Neural progenitor cell (in vitro differentiated cells): ENCODE measurements at regions not wholly inside any gene's neighbourhood (a gene's known extent, or its start where the extent isn't known, plus 50 kb on each side); places are given as distances from the start of the nearest gene placed in this dataset.
"Not testable (repeated sequence)": the region's sequence is repeated elsewhere in the genome, so short reads cannot be mapped to it uniquely, and the experiment has no call there.

Experiments used
- DNase-seq: peaks from one replicate; pipeline ENCODE4 v3.0.0-alpha.2; 2016; ENCODE audit warnings: low spot score
- H2AFZ ChIP-seq: fragments of 200-600 bp; sonication (generic); replicated peaks from 2 replicates; pipeline ENCODE4 v1.6.1; 2016; ENCODE audit warnings: antibody characterized with exemption
- H3F3A ChIP-seq: fragments of 200-600 bp; sonication (generic); 2 replicates; pipeline ENCODE4 v1.6.1; 2016; ENCODE audit warnings: antibody characterized with exemption, low read depth
- H3K27ac ChIP-seq: fragments of 200-600 bp; sonication (generic); 2 replicates; pipeline ENCODE4 v1.5.1; 2016; ENCODE audit warnings: mild to moderate bottlenecking
- H3K27me3 ChIP-seq: fragments of 200-600 bp; sonication (generic); 2 replicates; pipeline ENCODE4 v1.6.1; 2016; ENCODE audit warnings: mild to moderate bottlenecking, moderate library complexity
- H3K36me3 ChIP-seq: fragments of 200-600 bp; sonication (generic); 2 replicates; pipeline ENCODE4 v1.5.1; 2016
- H3K4me1 ChIP-seq: fragments of 200-600 bp; sonication (generic); 2 replicates; pipeline ENCODE4 v1.6.1; 2016; ENCODE audit warnings: mixed run types
- H3K4me2 ChIP-seq: fragments of 200-600 bp; sonication (generic); 2 replicates; pipeline ENCODE4 v1.6.1; 2016
- H3K4me3 ChIP-seq: fragments of 200-600 bp; sonication (generic); 2 replicates; pipeline ENCODE4 v1.5.1; 2016
- H3K79me2 ChIP-seq: fragments of 200-600 bp; sonication (generic); 2 replicates; pipeline ENCODE4 v1.6.1; 2016; ENCODE audit warnings: low read depth
- H3K9ac ChIP-seq: fragments of 200-600 bp; sonication (generic); 2 replicates; pipeline ENCODE4 v1.6.1; 2016
- H3K9me3 ChIP-seq: fragments of 200-600 bp; sonication (generic); 2 replicates; pipeline ENCODE4 v1.5.1; 2016; ENCODE audit warnings: low read depth
- H4K20me1 ChIP-seq: fragments of 200-600 bp; sonication (generic); 2 replicates; pipeline ENCODE4 v1.6.1; 2016; ENCODE audit warnings: low read depth
- H3K27ac Mint-ChIP-seq: 3 replicates; pipeline ENCODE4 v1.8.0; 2021; ENCODE audit warnings: mixed read lengths
- H3K27me3 Mint-ChIP-seq: 2 replicates; pipeline ENCODE4 v1.8.0; 2022; ENCODE audit warnings: low read depth, mild to moderate bottlenecking, inconsistent platforms, moderate library complexity, mixed read lengths; ENCODE audit not compliant: insufficient read depth
- H3K36me3 Mint-ChIP-seq: 3 replicates; pipeline ENCODE4 v1.8.0; 2021; ENCODE audit warnings: mixed read lengths
- H3K4me1 Mint-ChIP-seq: 3 replicates; pipeline ENCODE4 v1.8.0; 2021; ENCODE audit warnings: mixed read lengths
- H3K4me3 Mint-ChIP-seq: 3 replicates; pipeline ENCODE4 v1.8.0; 2021; ENCODE audit warnings: mild to moderate bottlenecking, moderate library complexity, mixed read lengths
- H3K9me3 Mint-ChIP-seq: 3 replicates; pipeline ENCODE4 v1.8.0; 2020; ENCODE audit warnings: mixed read lengths
- CTCF ChIP-seq: fragments of 200-600 bp; sonication (generic); IDR thresholded peaks from 2 replicates; pipeline ENCODE4 v1.5.1; 2017; ENCODE audit warnings: antibody characterized with exemption, mild to moderate bottlenecking
- EZH2 ChIP-seq: fragments of 200-600 bp; sonication (generic); IDR thresholded peaks from 2 replicates; pipeline ENCODE4 v1.6.1; 2017; ENCODE audit warnings: antibody characterized with exemption, mild to moderate bottlenecking, moderate library complexity
- EZH2phosphoT487 ChIP-seq: fragments of 200-600 bp; sonication (generic); IDR thresholded peaks from 2 replicates; pipeline ENCODE4 v1.6.1; 2017; ENCODE audit warnings: antibody characterized with exemption

- Mint-ChIP-seq H3K36me3 (no peaks in the 10 kb centered on the region), H3K27ac (no peak overlapping the region), H3K4me3 (no peak overlapping the region), H3K9me3 (peaks cover 4% of the 10 kb centered on the region), H3K27me3 (peaks cover 3% of the 10 kb centered on the region), H3K4me1 (no peaks in the 10 kb centered on the region)
- Histone ChIP-seq H3K4me3 (no peak overlapping the region), H3F3A (no peaks in the 10 kb centered on the region), H3K9me3 (no peaks in the 10 kb centered on the region), H3K4me1 (no peaks in the 10 kb centered on the region), H2AFZ (no peak overlapping the region), H3K27me3 (no peaks in the 10 kb centered on the region), H3K4me2 (no peak overlapping the region), H3K27ac (no peak overlapping the region), H3K79me2 (no peaks in the 10 kb centered on the region), H3K36me3 (no peaks in the 10 kb centered on the region), H3K9ac (no peak overlapping the region), H4K20me1 (no peaks in the 10 kb centered on the region)
- TF ChIP-seq EZH2 (no peak), CTCF (no peak)
- no peak for DNase-seq
These were observed 147.6 kb downstream of the RTP5 start for GRCh38 chr2:242017086-242017485.

- H3K4me1 ChIP-seq, H3K4me1 Mint-ChIP-seq, H3K9ac ChIP-seq, DNase-seq, H3K36me3 Mint-ChIP-seq, H2AFZ ChIP-seq, H3K27ac ChIP-seq, H3K27me3 Mint-ChIP-seq, H3F3A ChIP-seq, H3K4me2 ChIP-seq, H3K79me2 ChIP-seq, H3K36me3 ChIP-seq, H3K4me3 Mint-ChIP-seq, H4K20me1 ChIP-seq, H3K27ac Mint-ChIP-seq, H3K9me3 ChIP-seq, H3K4me3 ChIP-seq, H3K27me3 ChIP-seq: not testable (repeated sequence)
- H3K9me3 Mint-ChIP-seq, result peaks cover 11% of the 10 kb centered on the region
These were observed 148.9 kb downstream of the RTP5 start for GRCh38 chr2:242018416-242018815.

GRCh38 chr2:242019344-242019743 lies 149.8 kb downstream of the RTP5 start:
- Mint-ChIP-seq H3K4me1 (no peaks in the 10 kb centered on the region), H3K27ac (no peak overlapping the region), H3K36me3 (peaks cover 1% of the 10 kb centered on the region), H3K27me3 (peaks cover 14% of the 10 kb centered on the region), H3K9me3 (peaks cover 16% of the 10 kb centered on the region), H3K4me3 (no peak overlapping the region)
- TF ChIP-seq EZH2phosphoT487, result no peak
- TF ChIP-seq CTCF, result no peak
- no peak for TF ChIP-seq EZH2
- H3K4me2 ChIP-seq, result no peak overlapping the region
- H3K9me3 ChIP-seq, result no peaks in the 10 kb centered on the region
- H3K4me1 ChIP-seq, result no peaks in the 10 kb centered on the region
- no peak overlapping the region for H3K4me3 ChIP-seq
- H2AFZ ChIP-seq, result no peak overlapping the region
- H4K20me1 ChIP-seq, result no peaks in the 10 kb centered on the region
- H3K36me3 ChIP-seq, result no peaks in the 10 kb centered on the region
- no peaks in the 10 kb centered on the region for H3F3A ChIP-seq
- H3K79me2 ChIP-seq, result no peaks in the 10 kb centered on the region
- DNase-seq, result no peak
- H3K27ac ChIP-seq, result no peak overlapping the region
- no peaks in the 10 kb centered on the region for H3K27me3 ChIP-seq
- no peak overlapping the region for H3K9ac ChIP-seq

GRCh38 chr2:242020196-242021004 lies 150.9 kb downstream of the RTP5 start:
- Histone ChIP-seq H3K79me2 (no peaks in the 10 kb centered on the region), H3K9ac (no peak overlapping the region), H3K4me2 (no peak overlapping the region), H3K27me3 (no peaks in the 10 kb centered on the region), H3K4me3 (no peak overlapping the region), H3F3A (no peaks in the 10 kb centered on the region), H3K9me3 (no peaks in the 10 kb centered on the region), H3K36me3 (no peaks in the 10 kb centered on the region), H3K27ac (no peak overlapping the region), H3K4me1 (no peaks in the 10 kb centered on the region), H2AFZ (no peak overlapping the region), H4K20me1 (no peaks in the 10 kb centered on the region)
- H3K27me3 Mint-ChIP-seq, result peaks cover 18% of the 10 kb centered on the region
- DNase-seq, result no peak
- H3K4me1 Mint-ChIP-seq, result no peaks in the 10 kb centered on the region
- H3K9me3 Mint-ChIP-seq, result peaks cover 20% of the 10 kb centered on the region
- TF ChIP-seq EZH2phosphoT487, result no peak
- no peak for TF ChIP-seq EZH2
- no peak for TF ChIP-seq CTCF
- H3K4me3 Mint-ChIP-seq, result no peak overlapping the region
- no peak overlapping the region for H3K27ac Mint-ChIP-seq
- peaks cover 1% of the 10 kb centered on the region for H3K36me3 Mint-ChIP-seq
